Right forelimb (tissue), 1 donor: ENCODE measurements at regions not wholly inside any gene's neighbourhood (a gene's known extent, or its start where the extent isn't known, plus 50 kb on each side); places are given as distances from the start of the nearest gene placed in this dataset.
"Not testable (repeated sequence)": the region's sequence is repeated elsewhere in the genome, so short reads cannot be mapped to it uniquely, and the experiment has no call there.

ENCODE experiments used
- DNase-seq: peaks from one replicate; pipeline ENCODE4 v3.0.0-alpha.2; 2018

DNA sequence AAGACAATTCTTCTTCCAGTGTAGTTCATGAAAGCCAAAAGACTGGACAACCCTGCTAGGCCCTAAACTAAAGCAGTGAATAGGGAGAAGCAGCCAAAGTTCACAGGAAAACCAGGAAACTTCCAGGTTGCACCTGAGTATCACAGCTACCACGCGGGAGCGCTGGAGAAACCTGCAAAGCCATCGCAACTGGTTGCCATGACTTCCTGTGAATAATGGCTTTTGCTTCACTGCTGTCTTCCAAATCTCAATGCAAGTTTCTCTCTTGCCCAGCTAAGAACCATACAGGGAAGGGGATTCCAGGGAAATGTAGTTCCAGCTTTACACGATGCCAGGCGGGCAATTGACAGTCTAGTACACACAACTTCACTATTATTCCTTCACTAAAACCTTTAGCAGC, 114.1 kb downstream of the GXYLT1 start:
- no peak for DNase-seq

DNA sequence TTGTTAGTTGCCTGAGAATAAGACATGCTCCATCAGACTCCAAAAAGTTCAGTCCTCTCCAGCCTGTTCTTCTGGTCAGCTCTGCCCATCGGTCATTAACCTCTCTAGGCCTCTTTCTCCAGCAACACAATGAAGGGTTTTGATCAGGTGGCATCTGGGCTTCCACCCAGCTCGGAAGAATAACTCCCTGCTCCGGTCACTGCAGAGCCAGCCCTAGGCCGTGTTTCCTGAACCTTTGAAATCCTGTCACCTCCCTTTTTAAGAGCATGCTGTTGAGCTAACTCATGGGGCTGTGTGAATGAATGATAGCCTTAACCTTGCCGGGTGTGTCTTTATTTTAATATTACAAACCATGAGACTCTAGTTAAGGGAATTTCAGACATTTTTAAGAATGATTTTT, 117.1 kb downstream of the GXYLT1 start:
- DNase-seq: no peak

DNA sequence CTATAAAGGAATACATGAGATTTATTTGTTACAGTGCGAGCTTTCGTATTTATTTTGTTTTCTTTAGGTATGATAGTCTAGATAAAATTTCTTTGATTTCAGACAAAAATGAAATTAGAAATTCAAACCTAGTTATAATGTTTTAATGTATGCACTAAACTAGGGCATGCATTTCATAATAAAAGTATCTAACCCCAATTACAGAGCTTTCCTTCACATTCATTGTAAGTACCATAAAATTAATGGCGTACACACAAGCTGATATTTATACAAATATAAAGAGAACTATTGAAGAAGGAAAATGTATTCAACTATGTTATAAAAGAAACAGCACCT, 120.2 kb downstream of the GXYLT1 start:
- DNase-seq: no peak

DNA sequence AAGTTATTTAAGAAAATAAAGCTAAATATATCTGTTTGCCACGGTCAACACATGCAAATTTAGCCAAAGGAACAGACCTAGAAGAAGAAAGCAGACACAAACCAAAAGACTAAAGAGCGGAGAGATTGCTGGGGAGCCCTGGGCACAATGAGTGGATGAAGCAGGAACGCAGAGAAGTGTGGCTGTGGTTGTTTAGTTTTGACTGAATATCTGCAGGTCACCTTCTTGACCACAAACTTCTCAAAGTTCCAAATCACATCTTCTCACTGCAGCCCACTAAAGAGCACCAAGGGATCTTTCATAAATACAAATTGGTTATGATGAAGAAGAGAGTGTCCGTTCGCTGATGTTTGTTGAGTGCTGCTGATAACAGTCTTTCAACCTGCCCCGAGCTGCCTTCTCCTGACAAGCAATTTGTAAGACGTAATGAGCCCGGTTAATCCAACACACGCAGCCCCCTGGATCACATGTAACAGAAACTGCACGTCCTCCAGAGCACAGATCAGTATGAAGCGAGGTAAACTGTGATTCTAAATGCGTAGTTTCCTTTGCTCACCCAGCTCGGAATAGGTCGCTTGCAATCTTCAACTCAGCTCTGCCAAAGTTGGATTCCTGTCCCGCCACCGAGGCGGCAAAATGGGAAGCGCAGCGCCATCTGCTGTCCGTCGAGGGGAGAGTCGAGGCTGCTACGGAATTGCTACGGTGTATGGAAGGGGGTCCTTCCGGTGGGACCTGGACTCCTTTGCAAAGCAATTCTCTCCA, 120.8 kb downstream of the GXYLT1 start:
- peak; percentile 90 for DNase-seq

DNA sequence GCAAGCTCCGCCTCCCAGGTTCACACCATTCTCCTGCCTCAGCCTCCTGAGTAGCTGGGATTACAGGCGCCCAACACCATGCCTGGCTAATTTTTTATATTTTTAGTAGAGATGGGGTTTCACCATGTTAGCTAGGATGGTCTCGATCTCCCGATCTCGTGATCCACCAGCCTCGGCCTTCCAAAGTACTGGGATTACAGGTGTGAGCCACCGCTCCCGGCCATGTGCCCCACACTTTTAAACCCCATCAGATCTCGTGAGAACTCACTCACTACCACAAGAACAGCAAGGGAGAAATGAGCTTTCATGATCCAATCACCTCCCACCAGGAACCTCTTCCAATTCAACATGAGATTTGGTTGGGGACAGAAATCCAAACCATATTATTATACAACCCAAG, 122.7 kb downstream of the GXYLT1 start:
- DNase-seq: not testable (repeated sequence)

DNA sequence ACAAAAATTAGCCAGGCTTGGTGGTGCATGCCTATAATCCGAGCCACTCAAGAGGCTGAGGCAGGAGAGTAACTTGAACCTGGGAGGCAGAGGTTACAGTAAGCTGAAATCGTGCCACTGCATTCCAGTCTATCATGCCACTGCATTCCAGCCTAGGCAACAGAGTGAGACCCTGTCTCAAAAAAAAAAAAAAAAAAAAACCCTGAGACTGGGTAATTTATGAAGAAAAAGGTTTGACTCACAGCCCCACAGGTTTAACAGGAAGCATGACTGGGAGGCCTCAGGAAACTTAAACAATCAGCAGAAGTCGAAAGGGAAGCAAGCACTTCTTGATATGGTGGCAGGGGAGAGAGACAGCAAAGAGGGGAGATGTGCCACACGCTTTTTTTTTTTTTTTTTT, 123.2 kb downstream of the GXYLT1 start:
- DNase-seq: no peak

DNA sequence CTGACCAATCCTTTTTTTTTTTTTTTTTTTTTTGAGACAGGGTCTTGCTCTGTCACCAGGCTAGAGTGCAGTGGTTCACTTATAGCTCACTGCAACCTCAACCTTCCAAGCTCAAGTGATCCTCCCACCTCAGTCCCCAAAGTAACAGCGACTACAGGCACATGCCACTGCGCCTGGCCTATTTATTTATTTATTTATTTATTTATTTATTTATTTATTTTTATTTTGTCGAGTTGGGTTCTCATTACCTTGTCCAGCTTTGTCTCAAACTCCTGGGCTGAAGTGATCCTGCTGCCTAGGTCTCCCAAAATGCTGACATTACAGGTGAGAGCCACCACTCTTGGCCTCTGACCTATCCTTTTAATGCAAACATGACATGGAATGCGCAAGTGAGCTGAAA, 124.4 kb downstream of the GXYLT1 start:
- no peak for DNase-seq

DNA sequence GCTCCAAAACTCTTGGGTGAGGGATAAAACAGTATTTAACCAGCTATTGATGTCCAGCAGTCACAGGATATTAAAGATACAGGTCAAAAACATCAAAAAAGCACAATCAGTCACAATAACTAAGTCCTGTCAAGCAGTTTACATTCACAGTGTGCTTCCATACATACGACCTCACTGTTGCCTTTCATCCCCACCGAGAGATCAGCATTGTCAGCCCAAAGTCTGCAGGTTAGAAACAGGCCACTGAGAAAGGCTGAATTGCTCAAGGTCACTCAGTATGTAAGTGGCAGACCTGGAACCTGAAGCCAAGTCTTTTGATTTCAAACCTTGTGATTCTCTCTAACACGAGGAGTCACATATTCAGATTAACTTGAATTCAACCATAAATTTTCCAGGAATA, 124.9 kb downstream of the GXYLT1 start:
- no peak for DNase-seq

DNA sequence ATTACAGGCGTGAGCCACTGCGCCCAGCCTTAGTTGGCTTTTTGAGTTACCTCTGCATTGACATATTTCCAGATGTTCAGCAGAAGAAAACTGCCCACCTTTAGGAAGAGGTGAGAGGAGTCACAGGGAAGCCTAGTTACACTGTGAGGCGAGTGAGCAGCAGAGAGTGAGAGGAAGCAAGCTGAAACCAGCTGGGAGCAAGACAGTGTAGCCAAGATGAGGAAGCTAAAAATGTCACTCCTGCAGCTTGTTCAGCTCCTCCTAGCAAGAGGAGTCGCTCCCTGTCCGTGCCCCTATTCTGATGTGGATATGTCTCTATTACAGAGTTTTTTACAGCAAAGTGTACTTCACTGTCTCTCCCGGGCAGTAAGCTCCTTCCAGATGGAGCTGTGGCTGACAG, 127.6 kb downstream of the GXYLT1 start:
- DNase-seq: no peak

DNA sequence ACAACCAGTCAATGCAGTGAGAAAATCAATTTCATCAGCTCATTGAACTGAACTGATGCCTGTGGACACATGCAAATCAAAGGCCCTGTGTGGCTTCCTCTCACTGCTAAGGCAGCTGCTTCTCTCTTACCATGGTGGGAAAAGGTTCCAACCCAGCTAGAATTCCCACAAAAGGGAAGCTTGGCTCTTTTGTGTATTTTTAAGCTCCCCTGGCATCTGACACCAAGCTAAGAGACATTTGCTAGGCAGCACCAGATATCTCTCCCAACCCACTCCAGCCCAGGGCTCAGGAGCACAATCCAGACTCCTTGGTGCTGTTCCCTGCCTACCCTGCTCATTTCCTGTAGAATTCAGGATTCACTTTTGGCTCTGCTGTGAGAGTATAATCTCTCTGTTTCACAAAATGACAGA, 129.6 kb downstream of the GXYLT1 start:
- no peak for DNase-seq

DNA sequence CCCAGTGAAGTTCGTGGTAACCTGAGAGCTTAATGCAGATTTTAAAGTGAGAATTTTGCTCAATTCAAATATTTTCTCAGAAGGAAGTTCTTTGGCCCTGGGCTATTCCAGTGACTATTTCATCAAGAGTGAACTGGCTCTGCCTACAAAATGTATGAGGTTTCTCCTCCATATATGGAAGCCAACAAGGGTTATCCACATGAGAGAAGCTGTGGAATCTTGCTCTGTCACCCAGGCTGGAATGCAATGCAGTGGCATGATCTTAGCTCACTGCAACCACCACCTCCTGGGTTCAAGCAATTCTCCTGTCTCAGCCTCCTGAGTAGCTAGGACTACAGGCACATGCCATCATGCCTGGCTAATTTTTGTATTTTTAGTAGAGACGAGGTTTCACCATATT, 132.2 kb downstream of the GXYLT1 start:
- DNase-seq: not testable (repeated sequence)

DNA sequence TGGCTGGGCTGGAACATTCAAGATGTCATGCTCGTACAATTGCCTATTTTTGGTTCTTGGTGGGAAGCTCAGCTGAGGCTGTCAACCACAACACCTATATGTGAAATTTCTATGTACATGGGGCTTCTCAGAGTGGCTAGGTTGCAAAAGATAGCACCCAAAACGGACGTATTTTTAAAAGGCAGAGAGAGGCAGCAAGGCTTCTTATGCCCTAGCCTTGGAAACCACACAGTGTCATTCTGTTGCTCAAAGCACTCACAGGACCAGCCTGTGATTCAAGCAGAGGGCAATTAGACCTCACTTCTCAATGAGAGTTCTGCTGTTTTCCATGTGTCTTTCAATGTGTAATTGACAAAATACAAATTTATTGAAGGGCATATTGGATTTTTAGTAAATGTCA, 134.0 kb downstream of the GXYLT1 start:
- no peak for DNase-seq

DNA sequence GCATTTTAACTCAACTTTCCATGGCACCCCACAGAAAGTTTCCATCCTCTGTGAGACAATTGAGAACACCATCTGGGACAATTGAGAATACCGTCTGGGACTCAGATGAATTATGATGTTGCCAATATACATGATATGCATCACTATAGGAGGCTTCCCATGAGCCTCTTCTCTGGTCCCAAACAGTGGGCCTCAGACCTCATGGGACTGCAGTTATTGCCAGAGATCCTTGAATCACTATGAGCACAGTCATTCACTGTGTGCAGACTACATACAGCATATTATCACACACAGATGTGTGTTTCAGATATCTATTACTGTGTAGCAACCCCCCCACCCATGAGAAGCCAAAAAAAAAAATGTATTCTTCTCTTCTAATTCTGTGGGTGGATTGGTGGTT, 134.4 kb downstream of the GXYLT1 start:
- no peak for DNase-seq

DNA sequence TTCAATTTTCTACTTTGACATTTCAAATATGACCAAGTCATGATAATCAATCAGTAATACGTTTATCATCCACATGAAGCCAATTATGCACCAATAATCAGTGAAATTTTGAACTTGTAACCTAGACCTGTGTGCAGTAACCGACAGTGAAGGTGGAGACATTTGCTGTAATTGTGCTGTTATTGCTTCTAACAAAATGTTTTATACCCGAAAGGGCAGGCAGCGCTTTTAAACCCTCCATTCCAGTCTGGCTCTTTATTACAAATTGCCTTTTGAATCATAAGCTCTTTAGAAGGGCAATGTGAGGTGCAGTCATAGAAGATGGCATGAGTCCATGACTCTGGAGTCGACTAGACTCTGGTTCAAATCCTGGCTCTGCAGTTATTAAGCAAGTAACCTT, 135.7 kb downstream of the GXYLT1 start:
- DNase-seq: no peak

DNA sequence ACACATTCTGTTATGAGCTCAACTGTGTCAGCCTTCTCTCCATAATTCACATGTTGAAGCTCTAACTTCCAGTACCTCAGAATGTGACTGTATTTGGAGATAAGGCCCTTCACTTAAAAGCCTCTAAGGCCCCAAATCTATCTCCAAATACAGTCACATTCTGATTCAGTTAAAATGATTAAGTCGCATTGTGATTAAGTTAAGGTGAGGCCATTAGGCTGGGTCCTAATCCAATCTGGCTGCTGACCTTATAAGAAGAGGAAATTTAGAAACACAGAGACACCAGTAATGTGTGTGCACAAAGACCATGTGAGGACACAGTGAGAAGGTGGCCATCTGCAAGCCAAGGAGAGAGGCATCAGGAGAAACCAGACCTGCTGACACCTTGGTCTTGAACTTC, 141.6 kb downstream of the GXYLT1 start:
- DNase-seq: no peak

DNA sequence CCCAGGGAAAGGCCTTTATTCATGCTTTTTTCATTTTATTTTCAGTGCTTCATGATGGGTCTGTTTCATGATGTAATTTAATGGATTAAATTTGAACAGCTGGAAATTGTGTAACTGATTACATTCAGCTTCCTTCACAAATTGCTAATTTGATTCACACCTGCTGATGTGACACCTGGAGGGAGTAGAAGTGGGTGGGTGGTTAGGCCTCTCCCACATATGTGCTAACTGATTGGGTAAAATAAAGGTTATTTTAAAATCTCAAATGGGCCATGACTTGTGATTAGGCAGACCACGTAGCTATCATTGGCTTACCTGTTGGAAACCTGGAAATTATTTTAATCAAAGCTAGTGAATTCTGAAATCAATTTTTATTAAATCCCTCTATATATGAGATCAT, 142.1 kb downstream of the GXYLT1 start:
- no peak for DNase-seq

DNA sequence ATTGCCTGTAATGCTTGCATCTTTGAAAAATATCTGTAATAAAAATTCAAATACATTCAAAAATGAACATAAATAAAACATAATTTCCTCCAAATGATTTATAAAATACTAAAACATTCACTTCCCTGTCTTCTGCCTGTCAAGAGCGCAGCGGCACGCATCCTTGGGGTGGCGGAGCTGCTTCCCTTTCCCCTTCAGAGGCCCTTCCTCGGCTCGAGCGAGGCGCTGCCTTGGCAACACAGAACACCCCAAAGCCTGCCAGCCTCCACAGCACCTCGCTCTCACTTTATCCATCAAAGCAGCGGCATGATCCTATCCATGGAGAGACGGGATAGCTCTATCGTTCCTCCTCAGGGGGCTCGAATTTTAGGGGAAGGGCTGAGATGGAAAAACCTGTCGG, 146.2 kb downstream of the GXYLT1 start:
- no peak for DNase-seq

DNA sequence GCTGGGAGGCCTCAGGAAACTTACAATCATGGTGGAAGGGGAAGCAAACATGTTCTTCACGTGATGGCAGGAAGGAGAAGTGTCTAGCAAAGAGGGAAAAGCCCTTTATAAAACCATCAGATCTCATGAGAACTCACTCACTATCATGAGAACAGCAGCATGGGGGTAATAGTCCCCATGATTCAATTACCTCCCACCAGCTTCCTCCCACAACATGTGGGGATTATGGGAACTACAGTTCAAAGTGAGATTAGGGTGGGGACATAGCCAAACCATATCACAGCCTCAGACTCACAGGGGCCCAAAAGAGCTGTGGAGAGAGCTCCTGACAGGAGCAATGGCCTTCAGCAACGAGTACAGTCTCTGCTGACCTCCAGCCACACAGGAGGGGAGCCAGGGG, 151.4 kb downstream of the GXYLT1 start:
- no peak for DNase-seq

DNA sequence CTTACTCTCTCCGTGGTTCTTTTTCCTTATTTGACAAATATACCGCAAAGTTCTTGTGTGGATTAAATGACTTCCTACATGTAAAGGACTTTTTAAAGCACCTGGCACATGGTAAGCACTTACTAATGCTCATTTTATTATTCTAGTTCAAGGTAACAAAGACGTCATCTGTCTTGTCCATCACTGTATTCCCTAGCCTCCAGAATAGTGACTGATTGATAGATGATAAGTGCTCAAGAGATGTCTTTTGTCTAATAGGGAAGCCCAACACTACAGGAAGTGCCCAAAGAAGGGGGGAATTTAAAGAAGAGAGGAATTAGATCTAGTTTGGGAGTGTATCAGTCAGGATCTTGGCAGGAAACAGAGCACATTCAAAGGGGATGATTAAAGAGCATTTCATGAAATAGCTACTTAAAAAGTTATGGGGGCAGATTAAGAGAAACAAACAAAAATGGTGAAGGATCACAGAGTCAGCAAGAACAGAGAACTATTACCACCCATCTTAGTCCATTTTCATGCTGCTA, 151.9 kb downstream of the GXYLT1 start:
- DNase-seq: no peak

DNA sequence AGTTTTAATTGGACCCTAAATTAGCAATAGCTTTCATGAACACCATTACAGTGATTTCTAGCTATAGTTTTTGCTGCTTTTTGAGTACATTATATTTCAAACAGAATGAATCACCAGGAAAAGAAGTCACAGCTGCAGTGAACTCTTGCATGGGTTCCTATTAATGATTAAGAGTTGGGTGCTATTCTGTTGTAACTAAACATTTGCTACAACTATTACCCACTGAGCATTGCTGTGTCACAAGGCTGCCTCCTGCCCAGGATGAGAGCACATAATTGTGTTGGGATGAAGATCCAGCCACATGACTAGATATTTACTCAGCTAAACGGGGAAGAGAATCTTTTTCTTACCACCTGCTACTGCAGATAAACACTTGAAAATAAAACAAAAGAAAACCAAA, 152.7 kb downstream of the GXYLT1 start:
- no peak for DNase-seq

DNA sequence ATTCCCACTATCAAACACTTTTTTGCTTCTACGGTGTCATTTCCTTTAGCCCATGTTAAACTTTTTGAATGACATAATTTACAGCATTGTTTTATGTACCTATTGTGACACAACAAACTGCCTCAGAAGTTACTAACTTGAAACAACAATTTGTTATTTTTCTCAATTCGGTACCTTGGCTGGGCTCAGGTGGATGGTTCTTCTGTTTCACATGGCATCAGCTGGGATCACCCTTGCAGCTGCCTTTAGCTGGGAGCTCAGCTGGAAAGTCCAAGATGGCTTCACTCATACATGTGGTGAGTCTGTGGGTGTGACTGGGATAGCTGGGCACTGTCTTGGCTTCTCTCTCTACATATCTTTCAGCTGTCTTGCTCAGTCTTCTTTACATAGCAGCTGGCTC, 156.0 kb downstream of the GXYLT1 start:
- DNase-seq: no peak

DNA sequence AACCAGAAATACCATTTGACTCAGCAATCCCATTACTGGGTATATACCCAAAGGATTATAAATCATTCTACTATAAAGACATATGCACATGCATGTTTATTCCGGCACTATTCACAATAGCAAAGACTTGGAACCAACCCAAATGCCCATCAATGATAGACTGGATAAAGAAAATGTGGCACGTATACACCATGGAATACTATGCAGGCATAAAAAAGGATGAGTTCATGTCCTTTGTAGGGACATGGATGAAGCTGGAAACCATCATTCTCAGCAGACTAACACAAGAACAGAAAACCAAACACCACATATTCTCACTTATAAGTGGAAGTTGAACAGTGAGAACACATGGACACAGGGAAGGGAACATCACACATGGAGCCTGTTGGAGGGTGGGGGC, 158.2 kb downstream of the GXYLT1 start:
- not testable (repeated sequence) for DNase-seq

DNA sequence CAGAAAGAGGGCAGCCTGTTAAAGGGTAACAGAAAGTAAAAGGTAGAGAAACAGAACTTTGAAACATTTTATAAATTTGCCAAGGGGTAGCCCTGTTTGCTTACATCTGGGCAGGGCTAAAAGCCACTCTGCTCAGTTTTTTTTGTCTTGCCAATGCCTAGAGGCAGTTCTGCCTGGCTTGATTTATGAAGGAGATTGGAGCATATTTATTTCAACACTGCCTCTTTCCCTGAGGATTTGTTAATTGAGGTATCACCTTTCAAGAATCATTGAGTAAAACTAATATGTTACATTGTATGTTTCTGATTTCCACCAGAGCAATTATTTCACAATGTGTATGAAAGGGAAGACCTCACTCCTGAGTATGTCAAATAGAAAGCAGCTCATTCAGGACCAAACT, 160.8 kb downstream of the GXYLT1 start:
- DNase-seq: no peak

DNA sequence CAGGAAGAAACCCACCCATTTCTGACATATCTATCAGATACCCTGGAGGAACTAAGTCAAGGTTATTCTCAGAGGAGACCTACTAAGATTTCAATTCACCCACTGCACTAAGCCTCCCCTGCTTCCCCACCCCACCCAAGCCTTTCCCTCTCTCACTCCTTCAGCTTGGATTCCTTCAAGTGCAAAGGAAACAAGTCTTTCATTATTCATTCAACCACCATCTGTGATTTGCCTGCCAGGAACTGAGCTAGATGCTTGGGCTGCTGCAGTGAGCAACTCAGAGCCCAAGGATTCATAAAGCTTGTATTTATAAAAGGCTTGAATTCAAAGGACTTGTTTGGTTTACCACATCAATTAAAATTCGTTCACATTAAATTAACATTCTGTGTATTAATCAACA, 161.3 kb downstream of the GXYLT1 start:
- DNase-seq: no peak

DNA sequence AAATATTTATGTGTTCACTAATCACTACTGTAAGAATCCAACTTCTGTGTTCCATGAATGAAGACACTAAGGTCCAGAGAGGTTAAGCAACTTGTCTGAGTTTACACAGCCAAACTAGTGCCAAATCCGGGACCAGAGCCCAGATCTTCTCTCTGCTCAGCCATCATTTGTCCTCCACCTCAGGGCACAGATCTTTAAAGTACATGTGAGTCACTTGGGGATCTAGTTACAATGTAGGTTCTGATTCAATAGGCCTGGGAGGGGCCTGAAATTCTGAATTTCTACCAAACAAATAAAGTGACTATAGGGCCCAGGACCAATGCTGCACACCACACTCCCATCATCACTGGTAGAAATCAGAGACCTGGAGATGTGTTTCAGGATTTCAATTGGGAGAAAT, 162.9 kb downstream of the GXYLT1 start:
- no peak for DNase-seq
